ENCODE measurements at regions not wholly inside any gene's neighbourhood (a gene's known extent, or its start where the extent isn't known, plus 50 kb on each side); places are given as distances from the start of the nearest gene placed in this dataset.

- TF ChIP-seq CTCF (conservative IDR thresholded peaks at IDR 0.05; ENCODE audit: low read depth in 2 of 2) (no peak), REST (IDR thresholded peaks at IDR 0.05; ENCODE audit: unreplicated experiment) (no peak), ZNF114 (CRISPR knock-in tag; IDR thresholded peaks at IDR 0.05) (no peak), CREB1 (CRISPR knock-in tag; IDR thresholded peaks at IDR 0.05; ENCODE audit: low read depth) (no peak)
These were observed 101.8 kb upstream of the ST8SIA2 start (continued) for GRCh38 chr15:92291900-92292299.

- H4K20me1 ChIP-seq (replicated peaks; ENCODE audit: insufficient read depth): no peaks in the 10 kb centered on the region
- H3K27me3 ChIP-seq (ENCODE audit: insufficient read depth): no peaks in the 10 kb centered on the region
- no peaks in the 10 kb centered on the region for H3K4me1 ChIP-seq (ENCODE audit: insufficient read depth)
- H2AFZ ChIP-seq: peak overlapping the region; percentile 60; the same call in 1 of the 2 replicates
- ATAC-seq (no peak), DNase-seq (ENCODE audit: low spot score) (no peak)
- peaks cover 4% of the 10 kb centered on the region; the same call in 1 of the 2 replicates for H3K9me2 ChIP-seq (ENCODE audit: insufficient read depth)
- H3F3A ChIP-seq (replicated peaks; ENCODE audit: low read depth): no peaks in the 10 kb centered on the region
- Mint-ChIP-seq H3K27ac (no peak overlapping the region), H3K9me3 (no peaks in the 10 kb centered on the region; the same call in 2 of the 3 replicates), H3K4me3 (no peak overlapping the region), H3K4me1 (peaks cover 8% of the 10 kb centered on the region), H3K36me3 (ENCODE audit: low read depth) (no peaks in the 10 kb centered on the region), H3K27me3 (ENCODE audit: insufficient read depth, low read depth, poor library complexity) (peaks cover 3% of the 10 kb centered on the region)
- H3K4me3 ChIP-seq: no peak overlapping the region
- TF ChIP-seq JUNB (IDR thresholded peaks at IDR 0.05; ENCODE audit: unreplicated experiment) (no peak), ZNF114 (CRISPR knock-in tag; IDR thresholded peaks at IDR 0.05) (no peak), POLR2AphosphoS5 (IDR thresholded peaks at IDR 0.05; ENCODE audit: low read depth) (no peak), CREB1 (CRISPR knock-in tag; IDR thresholded peaks at IDR 0.05; ENCODE audit: low read depth) (no peak), STAT1 (IDR thresholded peaks at IDR 0.05; ENCODE audit: unreplicated experiment) (no peak), EZH2phosphoT487 (IDR thresholded peaks at IDR 0.05; ENCODE audit: unreplicated experiment) (no peak), EZH2 (IDR thresholded peaks at IDR 0.05; ENCODE audit: low read depth, unreplicated experiment) (no peak), ZNF462 (CRISPR knock-in tag; IDR thresholded peaks at IDR 0.05) (no peak), ETS1 (IDR thresholded peaks at IDR 0.05) (no peak), NANOG (IDR thresholded peaks at IDR 0.05; ENCODE audit: borderline replicate concordance) (no peak)
- no peaks in the 10 kb centered on the region for H3K36me3 ChIP-seq (ENCODE audit: insufficient read depth)
- no peak overlapping the region for H3K4me2 ChIP-seq
- H3K27ac ChIP-seq (ENCODE audit: low read depth): no peak overlapping the region
- no peaks in the 10 kb centered on the region for H3K79me2 ChIP-seq (replicated peaks; ENCODE audit: insufficient read depth)
These were observed 98.9 kb upstream of the ST8SIA2 start for GRCh38 chr15:92294759-92295158.

Measured in GM23338 (cell line).